Hepatic stellate cell (primary cell): ENCODE measurements at regions not wholly inside any gene's neighbourhood (a gene's known extent, or its start where the extent isn't known, plus 50 kb on each side); places are given as distances from the start of the nearest gene placed in this dataset.

ENCODE experiments used
- DNase-seq: peaks from one replicate; pipeline ENCODE4 v3.0.0; 2011; ENCODE audit warnings: low spot score

DNA sequence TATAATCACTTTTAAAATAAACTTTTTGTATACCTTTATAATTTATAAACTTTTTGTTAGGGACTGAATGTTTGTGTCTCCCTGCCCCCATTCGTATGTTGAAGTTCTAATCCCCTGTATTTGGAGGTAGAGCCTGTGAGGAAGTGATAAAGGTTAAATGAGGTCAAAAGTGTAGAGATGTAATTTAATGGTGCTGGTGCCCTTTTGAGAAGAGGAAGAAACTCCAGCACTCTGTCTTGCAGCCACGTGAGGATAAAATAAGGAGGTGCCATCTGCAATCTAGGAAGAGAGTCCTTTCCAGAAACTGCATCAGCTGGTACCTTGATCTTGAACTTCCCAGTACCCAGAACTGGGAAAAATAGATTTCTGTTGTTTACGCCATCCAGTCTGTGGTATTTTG is 106.1 kb upstream of the RGMA start:
- no peak for DNase-seq

- no peak for DNase-seq
Observed at GRCh38 chr15:93190238-93190637, 101.2 kb upstream of the RGMA start.

GRCh38 chr15:93189561-93189960 is 100.5 kb upstream of the RGMA start:
- DNase-seq: no peak

- DNase-seq: no peak
Observed at GRCh38 chr15:93188236-93188635, 99.2 kb upstream of the RGMA start.

GRCh38 chr15:93185796-93186195 is 96.8 kb upstream of the RGMA start:
- no peak for DNase-seq

DNA sequence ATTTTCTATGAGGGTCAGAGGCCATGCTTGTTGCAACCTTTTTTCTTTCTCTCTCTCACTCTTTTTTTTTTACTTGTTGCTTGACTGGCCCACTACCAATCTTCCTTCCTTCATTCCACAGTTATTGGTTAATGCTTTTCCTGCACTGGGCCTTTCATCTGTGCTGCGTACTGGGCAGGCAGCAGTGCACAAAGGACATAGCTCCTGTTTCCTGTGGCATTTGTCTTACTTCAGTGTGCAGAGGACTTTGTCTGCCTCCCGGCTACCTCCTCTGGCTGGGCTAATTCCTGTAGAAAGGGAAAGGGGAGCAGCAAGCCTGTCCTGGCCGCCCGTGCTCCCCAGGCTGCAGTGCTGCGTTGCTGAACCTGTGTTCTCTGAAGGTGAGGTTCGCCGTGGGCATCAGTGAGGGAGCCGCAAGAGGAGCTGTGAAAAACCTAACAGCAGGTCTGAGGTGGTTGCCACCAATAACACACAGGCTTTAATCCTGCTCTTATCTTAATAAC is 93.7 kb upstream of the RGMA start:
- DNase-seq: no peak

DNA sequence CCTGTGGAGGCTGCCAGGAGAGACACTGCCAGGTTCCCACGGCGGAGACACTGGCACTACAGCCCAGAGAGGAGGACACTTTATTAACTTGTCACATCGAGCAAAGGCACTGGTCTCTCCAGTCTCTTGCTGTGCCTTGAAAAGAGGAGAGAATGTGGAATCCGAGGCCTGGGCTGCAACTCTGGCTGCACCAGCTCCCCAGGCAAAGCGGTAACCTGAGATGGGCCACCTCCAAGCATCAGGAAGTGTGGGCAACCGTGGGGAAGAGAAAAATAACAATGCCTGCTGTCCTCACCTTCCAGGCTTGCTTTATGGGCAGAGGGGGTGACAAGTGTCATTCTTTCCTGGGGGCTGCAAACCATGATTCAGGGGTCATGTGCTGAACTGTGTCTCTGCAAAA is 91.6 kb upstream of the RGMA start:
- DNase-seq: no peak

- no peak for DNase-seq
Observed at GRCh38 chr15:93180128-93180527, 91.1 kb upstream of the RGMA start.

DNA sequence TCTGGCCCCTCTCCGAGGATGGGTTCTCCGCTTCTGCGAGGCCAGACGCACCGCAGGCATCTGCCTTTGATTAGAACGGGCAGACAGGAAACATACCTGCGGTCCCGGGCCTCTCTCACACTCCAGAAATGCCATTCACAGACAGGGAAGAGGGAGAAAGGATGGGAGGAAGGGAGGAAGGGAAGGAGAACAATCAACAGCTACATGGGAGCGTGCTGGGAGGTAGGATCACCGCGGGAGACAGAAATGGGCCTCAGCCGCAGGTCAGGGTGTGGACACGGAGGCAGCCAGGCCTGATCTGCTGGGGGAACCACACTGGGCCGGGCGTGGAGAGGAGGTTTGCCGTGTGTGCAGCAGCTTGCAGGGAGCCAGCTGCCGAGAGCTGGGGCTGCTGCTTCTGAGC is 90.7 kb upstream of the RGMA start:
- no peak for DNase-seq

DNA sequence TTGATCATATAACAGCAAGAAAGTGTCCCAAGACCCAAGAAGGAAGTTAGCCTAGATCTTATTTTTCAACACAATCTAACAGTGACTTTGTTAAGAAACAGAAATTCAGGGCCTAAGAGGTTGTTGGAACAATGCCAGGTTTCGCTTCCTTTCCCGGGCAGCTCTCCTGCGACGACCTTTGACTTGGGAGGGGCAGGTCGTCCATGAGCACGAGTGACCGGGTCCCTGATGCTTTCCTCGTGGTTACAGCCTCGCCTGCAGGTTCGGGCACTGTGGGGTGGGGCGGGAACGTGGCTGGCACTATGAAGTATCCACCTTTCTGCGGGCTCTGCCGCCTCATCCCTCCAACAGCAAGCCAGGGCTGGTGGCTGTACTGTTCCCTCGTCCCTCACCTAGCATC is 90.1 kb upstream of the RGMA start:
- DNase-seq: no peak

DNA sequence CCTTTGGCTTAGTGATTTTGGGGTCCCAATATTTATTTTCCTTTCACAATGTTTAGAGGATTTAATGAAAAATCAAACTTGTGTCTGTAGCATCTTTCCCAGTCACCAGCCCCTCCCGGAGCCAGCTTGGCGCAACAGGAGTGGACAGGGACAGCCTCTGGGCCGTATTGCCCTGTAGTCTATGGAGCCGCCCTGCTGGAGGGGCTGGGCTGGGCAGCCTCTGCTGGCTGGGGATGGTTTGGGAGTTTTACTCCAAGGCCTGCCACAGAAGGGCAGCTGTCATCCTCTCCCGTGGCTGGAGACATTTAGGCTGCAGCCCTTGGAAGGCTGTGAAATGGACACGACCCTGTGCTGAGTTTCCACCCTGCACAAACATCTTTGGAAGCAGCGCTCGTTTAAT is 89.4 kb upstream of the RGMA start:
- DNase-seq: no peak

GRCh38 chr15:93176065-93176464 is 87.1 kb upstream of the RGMA start:
- DNase-seq: no peak

GRCh38 chr15:93174836-93175235 is 85.8 kb upstream of the RGMA start:
- DNase-seq: no peak

DNA sequence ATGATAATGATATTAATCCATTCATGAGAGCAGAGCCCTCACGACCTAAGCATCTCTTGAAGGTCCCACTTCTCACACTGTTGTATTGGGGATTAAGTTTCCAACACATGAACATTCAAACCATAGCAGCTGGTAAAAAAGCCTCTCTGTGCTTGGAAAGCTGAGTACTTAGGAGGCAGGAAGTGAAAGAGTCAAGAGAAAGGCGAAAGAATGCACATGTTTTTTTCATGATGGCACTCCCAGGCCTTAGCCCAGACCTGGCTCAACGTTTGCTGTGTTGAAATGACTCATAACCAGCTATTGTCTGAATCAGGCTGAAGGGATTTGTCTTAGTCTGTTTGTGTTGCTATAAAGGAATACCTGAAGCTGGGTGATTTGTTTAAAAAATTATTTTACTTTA is 84.4 kb upstream of the RGMA start:
- no peak for DNase-seq

DNA sequence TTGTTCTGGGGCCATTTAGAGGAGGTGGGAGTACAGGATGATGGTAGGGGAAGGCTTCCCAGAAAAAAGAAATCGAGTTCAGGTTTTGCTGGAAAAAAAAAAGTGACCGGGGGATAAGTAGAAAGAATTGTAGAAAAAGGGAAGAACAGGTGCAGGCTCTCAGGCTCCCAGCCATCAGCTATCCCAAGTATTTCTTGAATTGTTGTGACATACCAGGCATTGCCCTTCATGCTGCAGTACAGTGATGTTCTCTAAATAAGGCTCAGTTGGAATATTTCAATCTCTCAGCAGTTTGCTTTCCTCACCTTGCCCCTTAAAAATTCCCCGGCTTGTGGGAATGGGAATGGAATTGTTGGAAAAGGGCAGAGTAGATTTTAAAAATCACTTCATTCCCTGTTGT is 82.5 kb upstream of the RGMA start:
- DNase-seq: no peak

- DNase-seq: no peak
Observed at GRCh38 chr15:93170329-93170728, 81.3 kb upstream of the RGMA start.

- no peak for DNase-seq
Observed at GRCh38 chr15:93168910-93169309, 79.9 kb upstream of the RGMA start.

DNA sequence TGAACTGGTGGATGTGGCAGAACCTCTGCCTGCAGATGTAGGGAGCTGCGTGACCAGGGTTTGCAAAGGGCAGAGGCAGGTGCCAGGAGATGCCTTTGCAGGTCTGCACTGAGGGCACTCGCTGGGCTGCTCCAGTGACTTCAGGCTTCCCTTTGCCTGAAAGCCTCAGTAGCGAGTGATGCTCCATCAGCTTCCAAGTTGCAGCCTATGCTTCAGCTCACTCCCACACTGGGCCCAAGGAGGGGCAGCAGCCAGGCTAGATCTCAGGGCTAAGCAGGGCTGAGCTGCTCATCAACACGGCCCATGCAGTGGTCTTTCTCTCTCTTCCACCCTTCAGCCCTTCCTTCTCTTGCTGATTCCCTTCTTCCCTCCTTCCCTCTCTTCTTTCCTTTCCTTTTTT is 78.3 kb upstream of the RGMA start:
- DNase-seq: no peak

GRCh38 chr15:93166675-93167074 is 77.7 kb upstream of the RGMA start:
- no peak for DNase-seq

DNA sequence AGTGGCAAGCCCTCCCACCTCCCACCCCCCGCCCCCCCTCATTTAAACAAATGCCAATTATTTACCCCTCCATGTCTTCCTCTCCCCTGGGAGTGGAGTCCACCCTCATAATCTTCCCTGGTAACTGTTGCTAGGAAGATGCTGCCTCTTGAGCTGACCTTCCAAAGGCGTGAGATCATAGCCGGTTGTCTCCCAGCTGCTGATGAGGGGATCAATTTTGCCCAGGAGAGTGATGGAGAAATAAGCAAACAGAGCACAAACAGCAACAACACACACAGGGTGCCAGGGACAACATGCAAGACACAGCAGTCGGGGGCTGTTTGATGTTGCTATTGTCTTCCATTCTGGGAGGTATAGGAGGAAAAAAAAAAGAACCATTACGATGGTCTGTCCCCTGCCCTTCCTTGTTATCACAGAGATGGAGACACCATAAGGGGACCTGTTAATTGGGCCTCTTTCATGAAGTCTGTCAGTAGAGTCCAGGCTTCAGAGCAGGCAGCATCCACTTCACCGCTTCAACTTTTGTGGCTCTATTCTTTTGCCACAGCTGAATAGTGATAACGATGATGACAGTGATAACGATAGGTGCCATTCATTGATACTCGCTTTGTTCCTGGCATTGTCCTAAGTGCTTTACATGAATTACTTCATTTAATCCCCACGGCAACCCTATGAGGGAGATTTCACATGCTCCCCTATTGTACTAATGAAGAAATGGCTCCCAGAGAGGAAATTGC is 76.9 kb upstream of the RGMA start:
- DNase-seq: no peak

GRCh38 chr15:93164409-93164808 is 75.4 kb upstream of the RGMA start:
- no peak for DNase-seq

DNA sequence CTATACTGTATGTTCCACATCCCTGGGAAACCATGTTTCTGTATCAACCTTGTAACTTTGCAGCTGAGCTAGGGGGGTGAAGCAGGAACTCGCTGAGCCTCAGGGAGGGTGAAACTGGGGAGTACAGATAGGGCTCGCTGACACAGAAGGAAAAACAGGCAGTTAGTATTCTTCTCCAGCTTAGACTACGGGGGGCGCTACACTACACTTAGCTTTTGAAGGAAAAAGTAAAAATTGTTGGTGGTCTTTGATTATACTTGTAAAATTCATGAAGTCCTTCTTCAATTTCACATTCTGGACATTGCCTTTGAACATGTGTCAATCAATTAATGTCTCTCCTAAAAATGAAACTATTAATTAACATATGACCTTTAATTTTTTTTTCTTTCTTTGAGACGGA is 73.5 kb upstream of the RGMA start:
- no peak for DNase-seq

DNA sequence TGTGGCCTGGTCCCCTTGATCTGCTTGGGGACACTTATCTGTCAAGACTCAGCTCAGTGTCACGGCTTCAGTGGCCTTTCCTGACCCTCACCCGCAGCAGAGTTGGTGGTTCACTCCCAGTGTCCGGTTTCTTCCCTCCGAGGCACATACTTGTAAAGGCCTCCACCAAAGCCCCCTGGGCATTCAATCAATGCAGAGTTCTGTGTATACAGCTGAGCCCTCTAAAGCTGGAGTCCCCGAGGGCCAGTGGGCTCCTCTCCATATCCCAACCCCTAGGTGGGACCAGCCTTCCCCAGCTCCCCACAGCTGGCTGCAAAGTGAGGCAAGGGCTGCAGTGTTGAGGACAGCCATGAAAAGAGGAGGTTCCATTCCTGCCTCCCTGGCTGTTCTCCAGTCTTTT is 70.9 kb upstream of the RGMA start:
- DNase-seq: no peak

- DNase-seq: no peak
Observed at GRCh38 chr15:93158097-93158900, 69.3 kb upstream of the RGMA start.
